OCI-LY3 (cell line): ENCODE measurements at regions not wholly inside any gene's neighbourhood (a gene's known extent, or its start where the extent isn't known, plus 50 kb on each side); places are given as distances from the start of the nearest gene placed in this dataset.
"Not testable (repeated sequence)": the region's sequence is repeated elsewhere in the genome, so short reads cannot be mapped to it uniquely, and the experiment has no call there.

Experiments
- H2AFZ ChIP-seq: fragments of 200-600, 300-600 bp; shearing (Covaris generic); 2 replicates; pipeline ENCODE4 v1.6.0; 2014; ENCODE audit warnings: antibody characterized with exemption, low read depth, low read length
- H3K27ac ChIP-seq: fragments of 200-600, 300-600 bp; sonication (generic); 2 replicates; pipeline ENCODE4 v1.5.1; 2014; ENCODE audit warnings: mild to moderate bottlenecking, low read length, moderate library complexity, mixed read lengths
- H3K27me3 ChIP-seq: fragments of 200-600, 300-600 bp; sonication (generic); 2 replicates; pipeline ENCODE4 v1.6.1; 2014; ENCODE audit warnings: low read depth, low read length, mixed read lengths
- H3K36me3 ChIP-seq: fragments of 200-600, 300-600 bp; sonication (generic); replicated peaks from 2 replicates; pipeline ENCODE3; 2014; ENCODE audit warnings: low read depth, low read length, mixed read lengths
- H3K4me1 ChIP-seq: fragments of 300-600, 200-600 bp; sonication (generic); 2 replicates; pipeline ENCODE4 v1.6.1; 2014; ENCODE audit warnings: low read length, mixed read lengths
- H3K4me2 ChIP-seq: fragments of 200-600, 300-600 bp; sonication (generic); 2 replicates; pipeline ENCODE4 v1.6.1; 2014; ENCODE audit warnings: low read length, mixed read lengths
- H3K4me3 ChIP-seq: fragments of 300-600, 200-600 bp; sonication (generic); 2 replicates; pipeline ENCODE4 v1.5.1; 2014; ENCODE audit warnings: antibody characterized with exemption, mild to moderate bottlenecking, low read length, moderate library complexity
- H3K79me2 ChIP-seq: fragments of 300-600, 200-600 bp; shearing (Covaris generic); 2 replicates; pipeline ENCODE4 v1.6.1; 2014; ENCODE audit warnings: mild to moderate bottlenecking, low read length, mixed read lengths
- H3K9ac ChIP-seq: fragments of 300-600, 200-600 bp; shearing (Covaris generic); 2 replicates; pipeline ENCODE4 v1.6.0; 2014; ENCODE audit warnings: mild to moderate bottlenecking, low read length, moderate library complexity
- H3K9me3 ChIP-seq: fragments of 200-600, 300-600 bp; shearing (Covaris generic); 2 replicates; pipeline ENCODE4 v1.6.1; 2014; ENCODE audit warnings: low read length, mixed read lengths; ENCODE audit not compliant: insufficient read depth
- H4K20me1 ChIP-seq: fragments of 200-600, 300-600 bp; sonication (generic); 2 replicates; pipeline ENCODE4 v1.6.1; 2016; ENCODE audit warnings: low read length, mixed read lengths; ENCODE audit not compliant: insufficient read depth
- CTCF ChIP-seq: fragments of 200-600, 300-600 bp; sonication (generic); IDR thresholded peaks from 2 replicates; pipeline ENCODE4 v1.5.1; 2014; ENCODE audit warnings: antibody characterized with exemption, low read length, low read depth
- EZH2phosphoT487 ChIP-seq: fragments of 200-600 bp; shearing (Covaris generic); IDR thresholded peaks from 2 replicates; pipeline ENCODE4 v1.6.1; 2018; ENCODE audit warnings: antibody characterized with exemption, mixed run types, low read depth

GRCh38 chrX:123803331-123803983, 56.4 kb upstream of the XIAP start:
- Histone ChIP-seq H3K9me3 (no peaks in the 10 kb centered on the region), H3K27ac (no peak overlapping the region), H2AFZ (0 out of 2 replicates have a peak overlapping the region, but pooled peaks have one; percentile 15), H4K20me1 (no peaks in the 10 kb centered on the region), H3K4me3 (no peak overlapping the region), H3K79me2 (no peaks in the 10 kb centered on the region), H3K27me3 (no peaks in the 10 kb centered on the region), H3K4me2 (no peak overlapping the region), H3K9ac (no peak overlapping the region), H3K36me3 (no peaks in the 10 kb centered on the region), H3K4me1 (0 out of 2 replicates have a peak, but pooled peaks cover 2% of the 10 kb centered on the region)
- TF ChIP-seq EZH2phosphoT487 (no peak), CTCF (no peak)

- H3K27ac ChIP-seq, H3K4me2 ChIP-seq, H3K79me2 ChIP-seq, H3K9ac ChIP-seq, H3K27me3 ChIP-seq, H4K20me1 ChIP-seq, H3K4me1 ChIP-seq, H3K4me3 ChIP-seq, H3K9me3 ChIP-seq, H2AFZ ChIP-seq, H3K36me3 ChIP-seq: not testable (repeated sequence)
Measured at GRCh38 chrX:123803984-123804365, 55.9 kb upstream of the XIAP start.

- H3K4me3 ChIP-seq, result no peak overlapping the region
- H3K4me1 ChIP-seq, result 0 out of 2 replicates have a peak, but pooled peaks cover 2% of the 10 kb centered on the region
- H3K27me3 ChIP-seq, result no peaks in the 10 kb centered on the region
- H3K4me2 ChIP-seq, result no peak overlapping the region
- no peaks in the 10 kb centered on the region for H3K36me3 ChIP-seq
- no peaks in the 10 kb centered on the region for H3K79me2 ChIP-seq
- TF ChIP-seq EZH2phosphoT487 (no peak), CTCF (no peak)
- no peaks in the 10 kb centered on the region for H3K9me3 ChIP-seq
- no peaks in the 10 kb centered on the region for H4K20me1 ChIP-seq
- no peak overlapping the region for H3K27ac ChIP-seq
- no peak overlapping the region for H2AFZ ChIP-seq
- H3K9ac ChIP-seq, result no peak overlapping the region
Measured at GRCh38 chrX:123807835-123808416, 51.9 kb upstream of the XIAP start.

GRCh38 chrX:123809854-123810375, 49.9 kb upstream of the XIAP start:
- no peaks in the 10 kb centered on the region for H3K4me1 ChIP-seq
- H4K20me1 ChIP-seq, result no peaks in the 10 kb centered on the region
- H3K4me3 ChIP-seq, result no peak overlapping the region
- H3K36me3 ChIP-seq, result no peaks in the 10 kb centered on the region
- no peak overlapping the region for H3K27ac ChIP-seq
- TF ChIP-seq CTCF, result no peak
- TF ChIP-seq EZH2phosphoT487, result no peak
- H2AFZ ChIP-seq, result no peak overlapping the region
- no peak overlapping the region for H3K4me2 ChIP-seq
- no peaks in the 10 kb centered on the region for H3K79me2 ChIP-seq
- no peaks in the 10 kb centered on the region for H3K9me3 ChIP-seq
- no peaks in the 10 kb centered on the region for H3K27me3 ChIP-seq
- no peak overlapping the region for H3K9ac ChIP-seq
